Renal pelvis (tissue), 1 donor: ENCODE measurements at regions not wholly inside any gene's neighbourhood (a gene's known extent, or its start where the extent isn't known, plus 50 kb on each side); places are given as distances from the start of the nearest gene placed in this dataset.

Experiments used
- DNase-seq: peaks from one replicate; pipeline ENCODE4 v3.0.0-alpha.2; 2013

DNA sequence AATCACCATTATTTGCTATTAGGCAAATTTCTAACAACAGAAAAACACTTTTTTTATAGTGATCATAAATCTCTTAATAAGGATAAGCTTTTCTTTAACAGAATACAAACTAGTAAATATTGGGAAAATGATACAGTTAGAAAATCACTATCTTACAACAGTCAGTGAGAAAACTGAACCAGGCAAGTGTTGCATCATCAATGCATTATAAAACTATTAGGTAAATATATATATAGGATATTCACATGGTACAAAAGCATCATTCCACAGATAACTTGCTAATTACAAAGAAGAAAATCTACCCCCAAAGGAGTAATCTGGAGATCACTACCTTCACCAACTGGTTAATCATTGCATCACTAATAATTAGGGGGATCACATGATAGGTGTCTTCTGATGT, 652.1 kb downstream of the HACE1 start:
- DNase-seq, result no peak

DNA sequence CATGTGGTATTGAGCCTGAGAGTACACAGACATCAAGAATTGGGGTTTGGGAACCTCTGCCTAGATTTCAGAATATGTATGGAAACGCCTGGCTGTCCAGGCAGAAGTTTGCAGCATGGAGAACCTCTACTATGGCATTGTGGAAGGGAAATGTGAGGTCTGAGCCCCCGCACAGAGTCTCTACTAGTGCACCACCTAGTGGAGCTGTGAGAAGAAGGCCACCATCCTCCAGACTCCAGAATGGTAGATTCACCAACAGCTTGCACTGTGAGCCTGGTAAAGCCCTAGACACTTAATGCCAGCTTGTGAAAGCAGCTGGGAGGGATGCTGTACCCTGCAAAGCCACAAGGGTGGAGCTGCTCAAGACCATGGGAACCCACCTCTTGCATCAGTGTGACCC, 658.2 kb downstream of the HACE1 start:
- DNase-seq, result no peak

DNA sequence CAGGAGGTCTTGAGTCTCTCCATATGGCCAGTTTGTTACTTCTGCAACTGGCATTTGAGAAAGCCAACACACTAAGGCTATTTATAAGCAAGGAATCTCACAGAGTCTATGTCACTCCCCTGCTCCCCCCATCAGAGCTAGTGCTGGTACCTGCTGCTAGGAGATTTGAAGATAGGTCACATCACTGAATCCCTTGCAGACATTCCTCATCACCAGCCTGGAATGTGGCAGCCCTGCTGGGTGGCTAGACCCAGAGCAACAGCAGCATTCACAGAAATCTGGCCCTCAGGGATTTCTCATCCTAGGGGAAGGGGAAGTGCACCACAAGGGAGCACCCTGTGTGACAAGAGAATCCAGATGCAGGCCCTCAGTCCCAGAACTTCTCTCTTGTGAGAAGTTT, 672.1 kb downstream of the HACE1 start:
- DNase-seq, result no peak

DNA sequence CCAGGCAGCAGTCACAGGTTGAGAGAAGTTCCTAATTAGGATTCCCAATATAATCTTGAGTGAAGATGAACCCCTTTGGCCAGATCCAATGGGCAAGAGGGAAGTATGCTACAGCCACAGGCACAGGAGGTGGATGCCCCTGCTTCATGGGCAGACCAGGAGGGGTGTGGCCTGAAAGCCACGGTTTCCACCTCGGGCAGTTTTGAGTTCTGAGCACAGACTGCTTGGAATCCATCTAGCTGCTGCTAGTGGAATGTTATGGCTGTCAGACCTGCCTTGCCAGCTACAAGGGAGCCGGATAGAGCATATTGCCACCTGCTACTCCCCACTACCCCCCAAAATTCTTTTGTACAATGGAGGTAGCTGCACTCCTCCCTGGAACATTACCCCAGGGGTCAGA, 672.9 kb downstream of the HACE1 start:
- DNase-seq, result no peak

DNA sequence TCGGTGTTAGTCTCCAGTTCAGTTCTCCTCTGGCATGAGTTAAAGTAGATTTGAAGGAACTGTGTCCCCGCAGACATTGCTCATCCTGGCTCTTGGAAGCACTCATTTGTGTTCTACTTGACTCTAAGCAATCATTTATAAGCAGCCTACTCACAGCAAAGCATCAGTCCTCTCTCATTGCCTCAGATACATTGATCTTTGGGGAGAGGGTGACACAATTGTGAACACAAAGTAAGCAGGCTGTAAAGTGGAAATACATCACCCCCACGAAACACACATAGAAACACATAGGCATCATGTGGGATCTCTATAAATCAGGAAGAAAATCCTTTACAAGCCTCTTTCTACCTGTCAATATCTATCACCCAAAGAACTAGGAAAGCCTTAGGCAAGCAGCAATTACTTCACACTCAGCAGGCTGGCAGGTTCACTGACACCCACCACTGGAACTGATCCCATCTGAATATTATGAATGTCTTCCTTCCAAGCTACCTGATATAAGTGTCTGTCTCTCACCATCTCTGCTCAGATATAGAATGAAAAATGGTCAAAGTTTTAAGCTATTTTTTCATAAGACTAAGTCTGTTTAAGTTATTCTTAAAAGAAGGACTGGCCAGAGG, 675.8 kb downstream of the HACE1 start:
- DNase-seq, result no peak

DNA sequence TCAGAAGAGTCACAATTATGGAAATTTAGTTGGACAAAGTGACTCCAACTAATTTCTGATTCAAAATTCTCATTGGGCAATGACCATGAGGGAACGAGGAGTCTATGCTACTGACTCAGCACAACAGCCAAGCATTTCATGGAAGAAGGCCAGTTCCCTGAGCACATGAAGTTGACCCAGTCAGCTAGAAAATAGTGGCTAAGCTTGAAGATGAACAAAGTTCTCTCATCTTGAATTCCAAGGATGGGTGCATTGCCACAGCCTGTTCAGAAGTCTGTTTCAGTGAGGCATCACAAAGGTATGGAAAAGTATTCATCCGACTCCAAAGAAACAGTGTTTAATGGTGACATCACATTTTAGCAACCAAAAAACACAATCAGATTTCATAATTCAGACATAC, 676.9 kb downstream of the HACE1 start:
- no peak for DNase-seq

DNA sequence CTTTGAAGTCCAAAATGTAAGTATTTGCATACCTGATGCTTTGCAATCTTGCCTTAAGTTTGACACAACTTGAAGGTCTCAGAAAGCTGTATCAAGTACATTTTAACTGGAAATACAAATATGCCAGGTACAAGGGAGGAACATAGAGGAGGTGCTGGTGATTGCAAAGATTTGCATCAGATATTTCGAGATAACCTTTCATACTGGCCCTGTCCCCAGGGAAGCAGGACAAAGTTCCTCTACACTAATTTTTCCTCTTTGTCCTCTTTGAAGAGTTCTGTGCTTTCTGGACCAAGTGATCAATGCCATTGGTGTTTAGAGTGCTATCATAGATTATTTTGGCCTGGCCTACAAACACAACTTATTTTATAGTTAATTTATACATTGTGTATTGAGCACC, 686.1 kb downstream of the HACE1 start:
- no peak for DNase-seq

DNA sequence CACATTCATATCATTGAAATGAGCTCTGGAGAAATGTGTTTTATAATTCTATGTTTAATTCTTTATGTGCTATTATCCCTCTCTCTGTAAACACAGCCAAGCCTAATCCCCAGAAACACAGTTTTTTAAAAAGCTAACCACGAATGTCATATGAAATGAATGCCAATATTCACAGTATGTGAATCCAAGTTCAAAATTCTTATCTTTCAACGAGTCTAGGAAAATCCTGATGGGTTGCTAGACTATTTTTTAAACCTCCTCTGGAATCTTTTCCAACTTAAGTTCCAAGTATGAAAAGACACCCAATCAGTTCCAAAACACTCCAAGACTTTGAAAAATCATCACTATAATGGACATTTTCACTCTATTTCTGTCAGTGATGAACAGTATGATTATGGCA, 689.3 kb downstream of the HACE1 start:
- DNase-seq, result no peak

DNA sequence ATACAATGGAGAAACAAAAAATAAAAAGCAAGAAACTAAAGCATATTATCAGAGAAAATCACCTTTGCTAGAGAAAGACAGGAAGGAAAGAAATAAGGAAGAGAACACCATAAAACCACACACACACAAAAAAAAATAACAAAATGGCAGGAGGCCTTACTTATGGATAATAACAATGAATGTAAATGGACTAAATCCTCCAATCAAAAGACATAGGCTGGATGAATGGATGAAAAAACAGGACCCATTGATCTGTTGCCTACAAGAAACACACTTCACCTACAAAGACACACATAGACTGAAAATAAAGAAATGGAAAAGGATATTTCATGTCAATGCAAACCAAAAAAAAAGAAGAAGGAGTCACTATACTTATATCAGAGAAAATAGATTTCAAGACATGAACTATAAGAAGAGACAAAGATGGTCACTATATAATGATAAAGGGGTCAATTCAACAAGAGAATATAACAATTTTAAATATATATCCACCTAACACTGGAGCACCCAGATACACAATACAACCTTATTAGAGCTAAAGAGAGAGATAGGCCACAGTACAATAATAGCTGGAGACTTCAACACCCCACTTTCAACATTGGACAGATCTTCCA, 693.6 kb downstream of the HACE1 start:
- DNase-seq, result no peak

DNA sequence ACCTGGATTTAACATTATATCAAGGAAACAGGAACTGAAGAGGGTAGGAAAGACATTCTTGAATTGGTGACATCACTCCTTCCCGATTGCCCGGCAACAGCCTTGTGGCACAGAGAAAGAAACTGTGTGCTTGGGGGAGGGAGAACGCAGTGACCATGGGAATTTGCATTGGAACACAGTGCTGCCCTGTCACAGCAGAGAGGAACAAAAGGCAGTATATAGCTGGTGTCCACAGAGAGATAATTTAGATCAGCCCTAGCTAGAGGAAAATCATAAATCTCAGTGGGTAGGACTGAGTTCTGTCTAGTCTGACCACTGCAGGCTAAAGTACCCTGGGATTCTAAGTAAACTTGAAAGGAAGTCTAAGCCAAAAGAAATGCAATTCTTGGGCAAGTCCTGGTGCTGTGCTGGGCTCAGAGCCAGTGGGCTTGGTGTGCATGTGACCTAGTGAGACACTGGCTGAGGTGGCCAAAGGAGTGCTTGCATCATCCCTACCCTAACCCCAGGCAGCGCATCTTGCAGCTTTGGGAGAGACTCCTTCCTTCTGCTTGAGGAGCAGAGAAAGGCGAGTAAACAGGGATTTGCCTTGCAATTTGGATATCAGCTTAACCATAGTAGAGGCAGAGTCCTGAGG, 697.6 kb downstream of the HACE1 start:
- DNase-seq, result no peak

DNA sequence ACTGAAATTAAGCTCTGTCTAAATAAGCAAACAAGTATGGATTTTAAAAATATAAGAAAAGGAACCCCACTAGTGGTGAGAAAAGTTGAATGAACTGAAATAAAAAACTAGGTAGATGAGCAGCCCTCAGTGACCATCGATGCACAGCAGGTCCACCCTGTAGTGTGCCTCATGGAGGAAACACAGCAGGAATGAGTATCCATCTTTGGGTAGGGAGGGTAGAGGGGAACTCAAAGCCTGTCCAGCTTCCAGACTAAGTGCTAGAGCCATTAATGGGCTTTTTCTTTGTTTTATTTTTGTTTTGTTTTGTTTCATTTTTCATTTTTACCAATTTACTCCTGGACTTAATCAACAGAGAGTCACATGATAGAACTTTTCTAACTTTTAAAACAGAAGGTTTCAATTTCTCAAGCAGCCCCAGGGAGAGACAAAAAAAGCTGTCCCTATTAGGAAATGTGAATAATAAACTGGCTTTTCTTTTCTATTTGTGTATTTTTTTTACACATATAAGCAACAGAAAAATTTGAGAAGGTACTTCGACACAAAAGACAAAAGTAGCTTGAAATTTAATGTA, 700.6 kb downstream of the HACE1 start:
- DNase-seq, result no peak

DNA sequence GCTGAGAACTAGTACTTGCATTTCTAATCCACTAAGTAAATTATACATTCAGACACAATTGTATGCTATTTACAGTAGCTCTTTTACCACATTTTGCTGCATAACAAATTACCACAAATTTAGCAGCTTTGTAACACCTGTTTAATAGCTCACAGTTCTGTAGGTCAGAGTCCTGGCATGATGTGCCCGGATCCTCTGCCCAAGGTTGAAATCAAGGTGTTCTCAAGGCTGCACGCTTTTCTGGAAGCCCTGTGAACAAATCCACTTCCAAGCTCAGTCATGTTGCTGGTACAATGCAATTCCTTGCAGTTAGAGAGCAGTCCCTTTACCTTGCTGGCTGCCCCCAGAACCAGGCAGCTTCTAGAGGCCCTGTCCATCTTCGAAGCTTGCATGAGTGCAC, 716.0 kb downstream of the HACE1 start:
- no peak for DNase-seq

DNA sequence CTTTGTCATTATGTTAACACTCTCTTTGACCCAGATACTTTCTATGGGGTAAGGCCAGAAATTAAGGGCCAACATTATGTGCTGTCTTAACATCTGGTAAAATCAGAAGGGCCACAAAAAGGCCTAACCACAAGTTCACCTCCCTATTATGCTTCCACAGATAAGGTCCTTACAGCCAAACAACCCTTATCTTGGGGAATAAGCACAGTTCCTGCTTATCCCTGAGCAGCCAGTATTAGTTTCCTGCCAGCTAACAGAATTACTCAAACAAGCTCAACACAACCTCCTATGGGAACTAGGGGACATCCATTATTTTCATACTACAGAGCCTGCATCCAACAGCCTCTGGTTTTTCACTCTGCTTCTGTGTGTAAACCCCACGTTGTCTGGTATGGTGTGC, 724.8 kb downstream of the HACE1 start:
- no peak for DNase-seq

DNA sequence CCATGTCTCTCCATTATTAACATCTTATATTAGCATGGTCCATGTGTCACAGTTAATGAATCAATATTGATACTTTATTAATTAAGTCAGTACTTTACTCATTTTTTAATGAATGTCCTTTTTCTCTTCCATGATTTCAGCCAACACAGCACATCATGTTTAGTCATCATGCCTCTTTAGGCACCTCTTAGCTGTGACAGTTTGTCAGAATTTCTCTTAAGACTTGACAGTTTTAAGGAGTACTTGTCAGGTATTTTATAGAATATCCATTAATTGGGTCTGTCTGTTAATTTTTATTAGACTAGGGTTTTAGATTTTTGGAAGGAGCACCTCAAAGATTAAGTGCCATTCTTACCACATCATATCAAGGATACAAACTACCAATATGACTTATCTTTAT, 729.4 kb downstream of the HACE1 start:
- no peak for DNase-seq

DNA sequence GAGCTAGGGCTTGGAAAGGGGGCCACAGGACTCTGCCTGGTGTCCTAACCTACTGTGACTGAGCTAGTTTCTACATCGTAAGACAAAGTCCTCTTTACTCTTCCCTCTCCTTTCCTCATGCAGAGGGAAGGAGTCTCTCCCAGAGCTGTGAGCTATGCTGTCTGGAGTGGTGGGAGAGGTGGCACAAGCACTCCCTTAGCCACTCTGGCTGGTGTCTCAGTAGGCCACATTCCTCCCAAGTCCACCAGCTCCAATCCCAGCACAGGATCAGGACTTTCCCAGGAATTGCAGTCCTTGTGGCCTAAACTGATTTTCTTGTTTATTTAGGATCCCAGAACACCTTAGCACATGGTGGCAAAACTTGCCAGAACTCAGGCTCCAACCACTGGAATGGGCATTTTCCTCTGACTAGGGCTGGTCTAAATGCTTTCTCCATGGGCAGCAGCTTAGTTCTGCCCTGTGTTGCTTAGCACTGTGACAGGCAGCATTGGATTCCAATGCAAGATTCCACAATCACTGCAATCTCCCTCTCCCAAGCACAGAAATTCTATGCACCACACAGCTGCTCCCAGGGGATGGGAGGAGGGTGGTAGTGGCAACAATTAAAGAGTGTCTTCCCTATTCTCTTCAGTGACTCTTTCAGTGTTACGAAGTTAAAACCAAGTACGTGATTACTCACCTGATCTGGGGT, 733.3 kb downstream of the HACE1 start:
- no peak for DNase-seq

DNA sequence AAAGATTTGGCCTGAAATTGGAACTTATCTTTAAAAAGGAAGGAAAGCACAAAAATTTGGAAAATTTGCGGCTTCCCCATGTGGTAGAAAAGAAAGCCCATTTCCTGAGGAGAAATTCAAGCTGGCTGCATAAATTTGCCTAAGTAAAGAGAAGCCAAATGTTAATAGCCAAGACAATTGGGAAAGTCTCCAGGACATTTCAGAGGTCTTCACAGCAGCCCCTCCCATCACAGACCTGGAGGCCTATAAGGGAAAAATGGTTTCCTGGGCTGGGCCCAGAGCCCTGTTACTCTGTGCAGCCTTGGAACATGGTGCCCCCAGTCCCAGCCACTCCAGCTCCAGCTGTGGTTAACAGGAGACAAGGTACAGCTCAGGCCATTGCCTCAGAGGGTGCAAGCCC, 736.5 kb downstream of the HACE1 start:
- DNase-seq, result no peak

DNA sequence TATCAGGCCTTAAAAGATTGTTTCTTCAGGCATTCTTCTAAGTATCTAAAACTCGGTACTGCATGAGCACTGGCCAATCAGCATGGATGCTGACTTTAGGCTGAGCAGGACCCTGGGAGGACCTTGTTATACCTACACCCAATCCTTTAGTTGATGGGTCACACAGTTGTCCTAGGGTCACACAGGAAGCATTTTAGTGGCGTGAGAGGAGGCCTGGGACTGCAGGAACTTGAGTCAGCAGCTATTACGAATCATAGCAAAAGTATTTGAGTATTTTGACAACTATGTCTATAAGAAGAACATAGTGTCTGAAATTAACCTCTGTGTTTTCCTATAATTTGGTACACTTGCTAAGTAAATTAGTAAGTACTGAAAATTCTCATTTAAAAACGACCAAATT, 741.4 kb downstream of the HACE1 start:
- no peak for DNase-seq

DNA sequence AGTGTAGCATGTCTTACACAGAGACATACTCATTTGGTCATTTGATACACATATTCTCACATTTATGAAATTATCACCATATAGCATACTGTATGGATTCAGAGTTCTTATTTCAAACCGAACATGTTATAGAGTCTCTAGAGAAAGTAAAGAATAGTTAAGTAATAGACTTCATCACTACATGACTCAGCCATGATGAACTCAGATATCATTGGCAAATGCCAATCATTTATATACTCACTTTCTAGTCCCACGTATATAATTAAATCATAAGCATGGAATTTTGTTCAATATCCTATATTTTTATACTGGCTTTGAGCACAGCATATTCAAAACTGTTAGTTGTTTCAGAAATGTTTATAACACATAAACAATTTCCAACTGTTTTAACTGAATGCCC, 749.9 kb downstream of the HACE1 start:
- no peak for DNase-seq

DNA sequence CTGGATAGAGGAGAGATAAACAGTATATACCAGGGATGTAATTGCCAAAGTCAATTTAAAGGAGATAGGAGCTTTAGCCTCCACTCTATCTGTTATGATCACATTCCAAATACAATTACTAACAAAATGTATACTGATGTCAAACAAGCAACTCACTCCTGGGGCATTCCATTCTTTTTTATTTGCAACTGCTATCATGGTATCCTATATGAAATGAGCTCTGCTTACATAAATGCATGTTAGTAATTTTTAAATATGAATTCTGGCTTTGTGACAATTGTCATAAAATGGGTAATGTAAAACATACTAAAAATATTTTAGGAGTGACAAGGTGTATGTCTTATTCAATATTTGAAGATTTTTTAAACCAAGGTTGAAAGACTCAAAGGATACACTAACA, 751.1 kb downstream of the HACE1 start:
- DNase-seq, result no peak

DNA sequence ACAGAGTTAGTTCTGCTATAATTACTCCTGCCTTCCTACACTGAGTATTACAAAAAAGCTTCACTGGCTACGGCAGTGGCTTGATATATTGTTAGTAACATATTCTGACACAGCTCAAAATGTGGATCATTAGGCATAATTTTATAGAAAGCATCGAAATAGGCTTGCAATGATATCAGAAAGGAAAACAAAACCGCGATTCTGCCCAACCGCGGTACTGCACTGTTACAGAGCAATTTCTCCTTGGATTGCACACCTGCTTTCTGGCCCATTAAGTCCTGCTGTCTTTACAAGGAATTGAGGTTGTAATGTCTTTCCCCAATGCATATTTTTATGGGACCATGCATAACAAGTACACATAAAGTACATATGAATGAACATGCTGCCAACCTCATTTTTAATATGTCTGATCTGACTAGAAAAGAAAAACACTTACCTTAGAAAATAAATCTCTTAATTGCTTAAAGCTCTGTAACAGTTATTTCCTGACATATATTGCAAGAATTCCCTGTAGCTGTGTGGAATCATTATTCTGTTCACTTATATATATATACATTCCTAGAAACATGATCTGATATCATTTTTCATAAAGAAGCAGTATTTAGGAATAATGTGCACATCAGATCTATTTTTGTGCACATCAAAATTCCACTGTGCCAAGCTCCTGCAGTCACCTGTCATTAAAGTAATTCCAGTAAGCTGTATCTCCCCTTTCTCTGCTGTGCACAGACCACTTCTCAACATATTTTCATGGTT, 763.9 kb downstream of the HACE1 start:
- DNase-seq, result no peak

DNA sequence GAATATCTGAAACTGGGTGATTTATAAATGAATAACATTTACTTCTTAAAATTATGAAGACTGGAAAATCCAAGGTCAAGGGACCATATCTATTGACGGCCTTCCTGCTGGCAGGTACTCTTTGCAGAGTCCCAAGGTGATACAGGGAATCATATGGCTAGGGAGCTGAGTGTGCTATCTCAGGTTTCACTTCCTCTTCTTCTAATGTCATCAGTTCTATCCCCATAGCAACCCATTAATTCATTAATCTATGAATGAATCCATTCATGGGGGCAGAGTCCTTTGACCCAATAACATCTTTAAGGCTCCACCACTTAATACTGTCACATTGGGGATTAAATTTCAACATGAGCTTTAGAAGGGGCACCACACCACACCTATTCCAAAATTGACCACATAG, 772.0 kb downstream of the HACE1 start:
- DNase-seq, result no peak

DNA sequence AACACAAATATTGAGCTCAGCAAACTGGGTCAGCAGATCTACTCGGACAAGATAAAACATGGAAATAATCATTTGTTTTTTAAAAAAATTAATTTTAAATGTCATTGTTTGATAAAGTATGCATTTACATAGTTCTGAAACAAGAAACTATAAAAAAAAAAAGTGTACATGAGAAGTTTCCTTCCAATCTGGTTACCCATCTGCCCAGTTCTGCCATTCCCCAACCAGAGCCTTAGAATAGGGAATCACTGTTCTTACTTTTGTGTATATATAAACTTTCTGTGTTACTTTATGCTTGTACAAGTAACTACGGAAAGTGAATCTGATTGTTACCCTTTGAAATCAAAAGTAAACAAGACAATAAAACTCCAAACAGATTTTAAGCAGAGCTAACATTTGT, 791.4 kb downstream of the HACE1 start:
- no peak for DNase-seq
